Choroid plexus epithelial cell (primary cell): ENCODE measurements at regions not wholly inside any gene's neighbourhood (a gene's known extent, or its start where the extent isn't known, plus 50 kb on each side); places are given as distances from the start of the nearest gene placed in this dataset.

Experiments used
- DNase-seq: peaks from one replicate; pipeline ENCODE4 v3.0.0-alpha.2; 2010; ENCODE audit warnings: low read depth
- H3K4me3 ChIP-seq: 2 replicates; pipeline ENCODE4 v1.5.1; 2011; ENCODE audit warnings: low read depth, mild to moderate bottlenecking, control low read depth, low read length, moderate library complexity
- TF ChIP-seq, protein P1 (sequence below): conservative IDR thresholded peaks from 2 replicates; pipeline ENCODE4 v1.5.1; 2011; ENCODE audit warnings: low read depth, mild to moderate bottlenecking, control low read depth, inconsistent platforms, low read length, moderate library complexity

DNA sequence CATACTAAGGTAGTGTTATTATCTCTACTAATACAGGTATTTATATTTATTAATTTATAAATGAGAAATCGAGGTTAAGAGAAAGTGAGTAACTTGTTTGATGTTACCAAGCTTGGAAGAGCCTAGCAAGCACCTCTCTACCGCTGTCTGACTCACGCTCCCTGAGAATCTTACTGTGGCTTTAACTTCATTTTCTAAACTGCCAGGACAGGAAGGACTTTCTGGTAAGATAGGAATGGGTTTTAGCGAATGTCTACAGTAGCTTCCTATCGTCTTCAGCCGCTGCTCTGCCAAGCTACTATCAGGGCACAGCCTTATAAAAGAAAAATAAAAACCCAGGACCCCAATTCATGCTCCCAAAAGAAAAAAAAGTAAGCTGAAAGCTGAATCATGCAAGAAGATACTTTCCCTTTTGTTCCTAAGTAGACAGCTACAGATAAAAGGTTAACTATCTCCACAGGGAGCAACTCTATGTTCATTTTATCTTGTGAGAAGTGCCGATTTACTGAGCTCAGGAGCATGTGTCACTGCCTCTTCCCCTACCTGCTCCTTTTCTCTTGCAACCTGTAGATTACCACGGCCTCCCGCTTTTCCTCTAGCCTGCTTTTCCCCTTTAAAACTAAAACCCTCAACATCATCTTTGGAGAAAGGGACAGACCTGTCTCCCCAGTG lies 60.2 kb downstream of the THNSL1 start:
- peak; percentile 26 for DNase-seq
- H3K4me3 ChIP-seq = no peak overlapping the region
- TF ChIP-seq, protein P1, sequence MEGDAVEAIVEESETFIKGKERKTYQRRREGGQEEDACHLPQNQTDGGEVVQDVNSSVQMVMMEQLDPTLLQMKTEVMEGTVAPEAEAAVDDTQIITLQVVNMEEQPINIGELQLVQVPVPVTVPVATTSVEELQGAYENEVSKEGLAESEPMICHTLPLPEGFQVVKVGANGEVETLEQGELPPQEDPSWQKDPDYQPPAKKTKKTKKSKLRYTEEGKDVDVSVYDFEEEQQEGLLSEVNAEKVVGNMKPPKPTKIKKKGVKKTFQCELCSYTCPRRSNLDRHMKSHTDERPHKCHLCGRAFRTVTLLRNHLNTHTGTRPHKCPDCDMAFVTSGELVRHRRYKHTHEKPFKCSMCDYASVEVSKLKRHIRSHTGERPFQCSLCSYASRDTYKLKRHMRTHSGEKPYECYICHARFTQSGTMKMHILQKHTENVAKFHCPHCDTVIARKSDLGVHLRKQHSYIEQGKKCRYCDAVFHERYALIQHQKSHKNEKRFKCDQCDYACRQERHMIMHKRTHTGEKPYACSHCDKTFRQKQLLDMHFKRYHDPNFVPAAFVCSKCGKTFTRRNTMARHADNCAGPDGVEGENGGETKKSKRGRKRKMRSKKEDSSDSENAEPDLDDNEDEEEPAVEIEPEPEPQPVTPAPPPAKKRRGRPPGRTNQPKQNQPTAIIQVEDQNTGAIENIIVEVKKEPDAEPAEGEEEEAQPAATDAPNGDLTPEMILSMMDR = no peak

DNA sequence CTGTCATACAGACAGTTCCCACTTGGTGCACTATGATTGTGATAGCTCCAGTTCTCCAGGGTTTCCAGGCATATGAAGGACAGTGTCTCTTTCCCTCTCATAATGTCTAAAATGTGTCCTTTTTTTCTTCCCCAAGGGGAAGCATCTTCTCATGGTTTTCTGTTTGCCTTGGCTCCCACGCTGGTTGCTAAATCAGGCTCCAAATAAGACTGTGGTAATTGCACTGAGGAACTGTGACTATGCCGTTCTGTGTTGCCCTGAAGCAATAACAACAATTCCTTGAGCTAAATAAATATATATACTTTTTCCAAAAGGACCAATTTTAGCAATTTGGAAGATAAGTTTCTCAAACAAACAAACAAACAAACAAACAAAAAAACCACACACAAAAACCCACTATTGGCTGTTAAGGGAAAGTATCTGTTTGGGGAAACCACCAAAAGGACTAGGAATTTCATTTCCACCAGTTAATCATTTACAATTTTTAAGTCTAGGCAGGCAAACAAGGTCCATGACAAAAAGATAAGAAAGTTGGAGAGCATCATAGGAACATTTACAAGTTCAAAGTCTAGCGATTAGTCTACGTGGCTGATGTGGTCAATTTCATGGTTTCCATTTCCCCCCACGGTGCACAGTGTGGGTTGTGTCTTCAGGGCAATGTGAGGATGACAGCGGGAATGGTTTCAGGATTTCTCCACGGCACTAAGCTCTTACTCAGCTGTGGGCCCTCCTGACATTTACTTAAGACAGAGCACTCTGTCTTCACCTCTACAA lies 62.4 kb downstream of the THNSL1 start:
- TF ChIP-seq, protein P1 = no peak
- no peak for DNase-seq
- no peak overlapping the region for H3K4me3 ChIP-seq

DNA sequence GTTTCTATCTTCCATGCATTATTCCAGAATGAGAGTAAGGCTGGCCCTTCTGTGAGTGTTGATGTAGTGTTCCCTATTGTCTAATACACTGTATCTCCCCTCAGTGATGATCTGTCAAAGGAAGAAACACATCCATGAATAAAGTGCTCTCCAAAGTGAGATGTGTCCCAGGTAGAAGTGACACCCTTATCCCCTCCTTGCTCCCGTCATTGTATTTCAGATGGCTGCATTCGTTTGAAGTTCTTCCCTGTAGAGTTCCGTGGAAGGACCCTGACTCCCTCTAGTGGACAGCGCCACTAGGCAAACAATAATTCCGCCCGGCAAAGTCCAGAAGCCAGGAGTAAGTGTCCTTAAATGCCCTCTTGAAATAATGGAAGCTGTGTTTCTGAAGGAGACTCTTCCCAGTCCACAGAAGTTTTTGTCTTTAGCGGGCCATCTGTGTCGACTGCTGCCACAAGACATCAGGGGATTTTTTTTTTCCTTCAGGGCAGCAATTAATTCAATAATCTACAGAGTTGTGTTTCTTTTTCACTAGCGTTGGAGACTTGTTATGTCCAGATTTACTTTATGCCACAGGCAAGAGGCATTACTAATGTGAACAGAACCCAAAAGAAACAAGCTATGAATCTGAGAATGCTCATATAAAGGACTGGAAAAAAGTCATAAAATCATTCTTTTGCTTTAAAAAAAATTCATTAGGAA lies 64.6 kb downstream of the THNSL1 start:
- TF ChIP-seq, protein P1 = peak; percentile 98
- peak; percentile 92 for DNase-seq
- H3K4me3 ChIP-seq = no peak overlapping the region

DNA sequence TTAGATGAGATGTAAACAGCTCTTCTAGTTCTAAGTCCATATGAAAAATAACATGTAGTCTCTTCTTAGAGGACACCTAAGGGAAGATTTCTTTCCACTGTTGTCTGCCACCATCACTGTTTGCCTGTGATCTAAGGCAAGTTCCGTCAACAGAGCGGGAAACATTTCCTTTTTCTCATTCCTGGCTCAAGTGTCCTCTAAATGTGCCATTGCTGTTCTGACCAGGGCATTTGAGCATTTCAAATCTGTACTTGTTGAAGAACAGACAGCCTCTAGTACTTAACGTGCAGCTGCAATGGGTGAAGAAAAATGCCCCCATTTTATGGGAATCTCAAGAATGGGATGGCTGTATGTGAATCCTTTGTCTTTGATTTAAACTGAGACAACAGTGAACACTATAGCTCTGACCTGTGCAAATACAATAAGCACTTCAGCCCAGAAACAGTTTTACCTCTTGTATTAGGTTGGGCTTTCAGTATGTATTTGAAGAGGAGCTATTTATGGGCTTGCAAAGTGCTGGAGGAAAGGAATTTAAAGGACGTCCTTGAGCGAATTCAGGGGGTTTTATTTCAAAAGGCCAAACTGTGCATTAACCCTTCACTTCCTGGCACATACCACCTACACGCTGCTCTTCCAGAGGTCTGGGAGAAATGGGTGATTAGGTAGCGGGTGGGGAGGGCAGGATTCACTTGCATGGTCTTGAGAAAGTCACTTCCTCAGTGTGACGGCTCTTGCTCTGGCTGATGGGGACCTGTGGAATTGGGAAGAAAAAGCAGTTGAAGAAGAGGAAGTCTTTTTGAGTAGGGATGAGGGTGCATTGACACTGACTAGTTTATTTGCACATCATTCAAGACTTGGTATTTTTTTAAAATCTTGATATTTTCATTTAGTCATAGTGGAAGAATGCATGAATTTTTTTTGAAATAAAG lies 66.1 kb downstream of the THNSL1 start:
- TF ChIP-seq, protein P1 = no peak
- H3K4me3 ChIP-seq = no peak overlapping the region
- peak; percentile 28 for DNase-seq

DNA sequence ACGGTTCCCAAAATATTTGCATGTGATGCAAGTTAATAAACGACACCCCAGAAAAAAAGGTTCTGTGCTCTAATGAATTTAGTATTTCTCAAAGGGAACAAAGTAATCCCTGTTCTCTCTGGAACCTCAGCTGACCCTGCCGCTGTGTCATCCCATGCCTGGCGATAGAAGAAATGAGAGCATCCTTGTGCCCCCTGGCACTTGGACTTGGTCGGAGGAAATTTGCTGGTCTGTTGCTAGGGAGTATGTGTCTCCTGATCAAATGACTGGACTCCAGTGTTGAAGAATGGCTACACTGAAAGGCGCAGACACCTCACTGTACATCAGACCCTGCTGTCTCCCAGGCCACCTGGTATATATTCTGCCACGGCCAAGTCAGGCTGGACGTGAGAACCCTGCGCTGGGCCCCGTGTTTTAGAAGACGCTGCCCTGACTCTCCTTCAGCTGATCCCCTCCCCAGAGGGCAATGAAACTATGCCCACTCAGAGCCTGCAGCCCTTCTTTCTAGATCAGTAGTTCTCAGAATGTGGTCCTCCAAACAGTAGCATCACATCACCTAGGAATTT lies 67.2 kb downstream of the THNSL1 start:
- no peak for DNase-seq
- TF ChIP-seq, protein P1 = no peak
- no peak overlapping the region for H3K4me3 ChIP-seq

DNA sequence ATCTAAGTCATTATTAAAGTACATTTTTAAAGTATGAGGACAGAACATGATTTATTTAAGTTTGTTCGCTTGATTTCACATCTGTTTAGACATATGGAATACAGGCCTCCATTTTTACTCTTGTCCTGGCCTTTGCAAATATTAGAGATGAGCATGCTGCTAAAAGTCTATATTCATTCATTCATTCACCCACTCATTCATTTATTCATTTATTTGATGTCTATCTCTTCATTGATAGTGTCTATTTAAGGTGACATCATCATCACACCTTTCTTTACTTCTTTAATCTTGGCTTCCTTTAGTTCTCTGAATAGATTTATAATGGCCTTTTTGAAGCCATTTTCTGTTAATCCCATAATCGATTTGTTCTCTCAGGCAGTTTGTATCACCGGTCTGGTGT lies 68.0 kb downstream of the THNSL1 start:
- DNase-seq = no peak
- no peak overlapping the region for H3K4me3 ChIP-seq
- TF ChIP-seq, protein P1 = no peak
